ENCODE measurements at regions not wholly inside any gene's neighbourhood (a gene's known extent, or its start where the extent isn't known, plus 50 kb on each side); places are given as distances from the start of the nearest gene placed in this dataset.

DNA sequence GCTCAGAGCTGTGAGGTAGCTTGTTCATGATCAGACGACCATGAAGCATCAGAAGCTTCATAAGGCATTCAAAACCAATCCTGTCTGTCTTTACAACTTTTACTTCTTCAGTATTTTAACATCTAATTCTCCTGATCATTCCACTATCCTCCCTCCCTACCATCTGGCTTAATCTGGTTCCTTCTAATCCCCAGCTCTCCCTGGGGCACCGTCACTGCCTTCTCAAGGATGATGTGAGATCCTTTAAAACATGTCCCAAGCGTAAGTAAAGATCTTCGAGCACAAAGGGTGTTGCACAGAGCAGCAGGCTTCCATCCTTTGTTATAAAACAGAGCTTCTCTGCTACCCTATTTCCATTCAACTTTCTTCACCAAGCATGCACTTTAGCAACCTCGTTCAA is 362.7 kb upstream of the ARRDC4 start:
- intact Hi-C loops (cut with micrococcal nuclease): no loop called here
- H3K4me1 Mint-ChIP-seq: no peaks in the 10 kb centered on the region
- H3K36me3 Mint-ChIP-seq: no peaks in the 10 kb centered on the region
- Histone ChIP-seq H3K36me3 (ENCODE audit: control insufficient read depth in 2 of 3, insufficient read depth in 3 of 3, low read length in 3 of 3) (no peaks in the 10 kb centered on the region), H3K4me3 (ENCODE audit: low read length) (no peak overlapping the region), H3K27me3 (ENCODE audit: control insufficient read depth in 2 of 2, insufficient read depth in 2 of 2, low read length in 2 of 2) (no peaks in the 10 kb centered on the region), H3K4me1 (ENCODE audit: control insufficient read depth in 2 of 2, insufficient read depth in 2 of 2, low read length in 2 of 2) (no peaks in the 10 kb centered on the region), H3K27ac (ENCODE audit: low read depth, low read length) (no peak overlapping the region), H3K9me3 (ENCODE audit: control insufficient read depth in 2 of 3, low read length in 3 of 3) (no peaks in the 10 kb centered on the region)
- ATAC-seq (no peak), DNase-seq (no peak)
- ChIA-PET POLR2A (no interaction called here), CTCF (no interaction called here)
- H3K27me3 Mint-ChIP-seq: no peaks in the 10 kb centered on the region
- no peak overlapping the region for H3K4me3 Mint-ChIP-seq
- H3K27ac Mint-ChIP-seq: no peak overlapping the region
- H3K9me3 Mint-ChIP-seq: peaks cover 0 to 3% (median 0%) of the 10 kb centered on the region in 11 donors

DNA sequence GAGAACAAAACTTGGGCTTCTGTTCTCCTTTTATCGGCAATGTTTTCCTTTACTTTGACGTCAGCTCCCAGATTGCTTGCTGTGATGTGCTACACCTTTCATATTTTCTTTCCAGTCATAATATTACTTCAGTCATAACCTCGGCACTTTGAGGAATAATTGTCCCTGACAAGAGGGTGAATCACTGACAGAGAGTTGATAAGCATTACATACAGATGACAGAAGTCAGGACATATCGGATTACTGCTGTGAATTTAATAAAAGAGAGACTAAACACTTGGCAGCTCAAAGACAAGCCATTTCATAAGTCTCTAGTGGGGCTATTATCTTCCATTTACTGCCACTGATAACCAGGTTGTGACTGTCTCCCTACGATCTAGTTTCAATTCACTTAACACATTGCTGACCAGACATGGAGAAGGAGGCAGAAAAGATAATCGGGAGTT is 362.1 kb upstream of the ARRDC4 start:
- no peak overlapping the region for H3K4me3 Mint-ChIP-seq
- Histone ChIP-seq H3K27ac (ENCODE audit: low read depth, low read length) (no peak overlapping the region), H3K9me3 (ENCODE audit: control insufficient read depth in 2 of 3, low read length in 3 of 3) (no peaks in the 10 kb centered on the region), H3K27me3 (ENCODE audit: control insufficient read depth in 2 of 2, insufficient read depth in 2 of 2, low read length in 2 of 2) (no peaks in the 10 kb centered on the region), H3K4me1 (ENCODE audit: control insufficient read depth in 2 of 2, insufficient read depth in 2 of 2, low read length in 2 of 2) (no peaks in the 10 kb centered on the region), H3K4me3 (ENCODE audit: low read length) (no peak overlapping the region), H3K36me3 (ENCODE audit: control insufficient read depth in 2 of 3, insufficient read depth in 3 of 3, low read length in 3 of 3) (no peaks in the 10 kb centered on the region)
- H3K27me3 Mint-ChIP-seq: no peaks in the 10 kb centered on the region
- no peaks in the 10 kb centered on the region for H3K36me3 Mint-ChIP-seq
- intact Hi-C loops (cut with micrococcal nuclease): no loop called here
- ATAC-seq (no peak), DNase-seq (no peak)
- ChIA-PET POLR2A (no interaction called here), CTCF (no interaction called here)
- H3K4me1 Mint-ChIP-seq: no peaks in the 10 kb centered on the region
- H3K27ac Mint-ChIP-seq: no peak overlapping the region
- H3K9me3 Mint-ChIP-seq: peaks cover 0 to 3% (median 0%) of the 10 kb centered on the region in 11 donors

DNA sequence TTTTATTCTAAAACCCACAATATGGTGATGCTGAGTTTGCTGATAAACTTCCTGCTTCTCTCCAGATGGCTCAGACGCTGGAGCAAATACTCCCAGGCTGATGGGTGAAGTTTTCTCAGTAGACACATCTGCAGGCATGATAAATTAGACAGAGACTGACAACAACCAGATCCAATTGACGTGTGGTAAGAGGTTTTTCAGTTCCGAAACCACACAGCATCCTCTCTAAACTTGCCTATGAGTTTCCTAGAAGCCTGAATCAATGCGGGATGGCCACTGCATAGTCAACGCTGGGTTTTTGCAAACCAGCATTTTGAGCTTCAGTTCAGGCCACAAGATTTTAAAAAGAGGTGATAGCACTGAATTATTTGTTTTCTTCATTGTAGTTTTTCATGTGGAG is 360.3 kb upstream of the ARRDC4 start:
- DNase-seq (no peak), ATAC-seq (no peak)
- H3K4me1 ChIP-seq (ENCODE audit: control insufficient read depth in 2 of 2, insufficient read depth in 2 of 2, low read length in 2 of 2): no peaks in the 10 kb centered on the region
- Mint-ChIP-seq H3K4me3 (no peak overlapping the region), H3K27me3 (peaks cover 0 to 5% (median 0%) of the 10 kb centered on the region in 5 donors), H3K36me3 (no peaks in the 10 kb centered on the region), H3K27ac (no peak overlapping the region), H3K9me3 (peaks cover 0 to 3% (median 0%) of the 10 kb centered on the region in 11 donors), H3K4me1 (no peaks in the 10 kb centered on the region)
- CTCF ChIA-PET: no interaction called here
- POLR2A ChIA-PET: no interaction called here
- no peaks in the 10 kb centered on the region for H3K36me3 ChIP-seq (ENCODE audit: control insufficient read depth in 2 of 3, insufficient read depth in 3 of 3, low read length in 3 of 3)
- intact Hi-C loops (cut with micrococcal nuclease): no loop called here
- H3K4me3 ChIP-seq (ENCODE audit: low read length): no peak overlapping the region
- H3K27ac ChIP-seq (ENCODE audit: low read depth, low read length): no peak overlapping the region
- H3K9me3 ChIP-seq (ENCODE audit: control insufficient read depth in 2 of 3, low read length in 3 of 3): no peaks in the 10 kb centered on the region
- no peaks in the 10 kb centered on the region for H3K27me3 ChIP-seq (ENCODE audit: control insufficient read depth in 2 of 2, insufficient read depth in 2 of 2, low read length in 2 of 2)

DNA sequence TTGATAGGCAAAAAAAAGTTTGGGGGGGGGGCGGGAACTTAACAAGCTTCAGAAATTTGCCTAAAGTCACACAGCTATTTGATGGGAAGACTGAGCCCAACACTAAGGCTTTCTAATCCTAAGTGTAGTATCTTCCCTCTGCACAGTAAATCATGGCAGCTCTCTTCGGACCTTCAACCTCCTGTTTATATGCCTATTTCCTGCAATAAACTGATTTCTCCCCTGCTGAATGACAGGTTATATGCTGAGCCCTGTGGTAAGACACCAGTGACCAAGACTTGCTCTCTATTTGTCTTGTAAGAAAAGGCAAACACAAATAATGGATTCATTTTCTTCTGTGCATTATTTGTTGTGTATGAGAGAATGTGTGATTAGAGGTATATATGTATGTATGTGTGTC is 355.8 kb upstream of the ARRDC4 start:
- H3K27ac ChIP-seq (ENCODE audit: low read depth, low read length): no peak overlapping the region
- no peaks in the 10 kb centered on the region for H3K4me1 Mint-ChIP-seq
- H3K27me3 ChIP-seq (ENCODE audit: control insufficient read depth in 2 of 2, insufficient read depth in 2 of 2, low read length in 2 of 2): no peaks in the 10 kb centered on the region
- ATAC-seq (no peak), DNase-seq (no peak)
- no peaks in the 10 kb centered on the region for H3K9me3 ChIP-seq (ENCODE audit: control insufficient read depth in 2 of 3, low read length in 3 of 3)
- H3K36me3 Mint-ChIP-seq: peaks cover 0 to 4% (median 0%) of the 10 kb centered on the region in 5 donors
- intact Hi-C loops (cut with micrococcal nuclease): no loop called here
- peaks cover 0 to 19% (median 4%) of the 10 kb centered on the region in 11 donors for H3K9me3 Mint-ChIP-seq
- peaks cover 0 to 12% (median 0%) of the 10 kb centered on the region in 5 donors for H3K27me3 Mint-ChIP-seq
- H3K36me3 ChIP-seq (ENCODE audit: control insufficient read depth in 2 of 3, insufficient read depth in 3 of 3, low read length in 3 of 3): no peaks in the 10 kb centered on the region
- POLR2A ChIA-PET: no interaction called here
- CTCF ChIA-PET: no interaction called here
- no peak overlapping the region for H3K4me3 Mint-ChIP-seq
- H3K4me1 ChIP-seq (ENCODE audit: control insufficient read depth in 2 of 2, insufficient read depth in 2 of 2, low read length in 2 of 2): no peaks in the 10 kb centered on the region
- no peak overlapping the region for H3K4me3 ChIP-seq (ENCODE audit: low read length)
- no peak overlapping the region for H3K27ac Mint-ChIP-seq

DNA sequence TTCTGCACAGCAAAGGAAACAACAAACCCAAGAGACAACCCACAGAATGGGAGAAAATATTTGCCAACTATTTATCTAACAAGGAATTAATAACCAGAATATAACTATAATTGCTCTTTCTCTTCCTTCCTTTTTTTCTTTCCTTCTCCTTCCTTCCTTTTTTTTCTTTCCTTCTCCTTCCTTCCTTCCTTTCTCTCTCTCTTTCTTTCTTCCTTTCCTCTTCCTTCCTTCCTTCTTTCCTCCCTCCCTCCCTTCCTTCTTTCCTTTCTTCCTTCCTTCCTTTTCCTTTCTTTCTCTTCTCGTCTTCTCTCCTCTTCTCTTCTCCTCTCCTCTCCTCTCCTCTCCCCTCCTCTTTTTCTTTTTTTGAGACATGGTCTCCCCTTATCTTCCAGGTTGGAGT is 345.4 kb upstream of the ARRDC4 start:
- no peaks in the 10 kb centered on the region for H3K9me3 ChIP-seq (ENCODE audit: control insufficient read depth in 2 of 3, low read length in 3 of 3)
- intact Hi-C loops (cut with micrococcal nuclease): no loop called here
- H3K4me1 ChIP-seq (ENCODE audit: control insufficient read depth in 2 of 2, insufficient read depth in 2 of 2, low read length in 2 of 2): no peaks in the 10 kb centered on the region
- CTCF ChIA-PET: no interaction called here
- H3K36me3 Mint-ChIP-seq: peaks cover 0 to 5% (median 0%) of the 10 kb centered on the region in 5 donors
- H3K27ac Mint-ChIP-seq: no peak overlapping the region
- H3K27me3 Mint-ChIP-seq: peaks cover 0 to 7% (median 4%) of the 10 kb centered on the region in 5 donors
- no peak overlapping the region for H3K4me3 Mint-ChIP-seq
- peaks cover 5 to 27% (median 12%) of the 10 kb centered on the region in 11 donors for H3K9me3 Mint-ChIP-seq
- DNase-seq: no peak
- H3K36me3 ChIP-seq (ENCODE audit: control insufficient read depth in 2 of 3, insufficient read depth in 3 of 3, low read length in 3 of 3): no peaks in the 10 kb centered on the region
- H3K27me3 ChIP-seq (ENCODE audit: control insufficient read depth in 2 of 2, insufficient read depth in 2 of 2, low read length in 2 of 2): no peaks in the 10 kb centered on the region
- no peak overlapping the region for H3K4me3 ChIP-seq (ENCODE audit: low read length)
- POLR2A ChIA-PET: no interaction called here
- H3K4me1 Mint-ChIP-seq: no peaks in the 10 kb centered on the region
- ATAC-seq: no peak
- H3K27ac ChIP-seq (ENCODE audit: low read depth, low read length): no peak overlapping the region

DNA sequence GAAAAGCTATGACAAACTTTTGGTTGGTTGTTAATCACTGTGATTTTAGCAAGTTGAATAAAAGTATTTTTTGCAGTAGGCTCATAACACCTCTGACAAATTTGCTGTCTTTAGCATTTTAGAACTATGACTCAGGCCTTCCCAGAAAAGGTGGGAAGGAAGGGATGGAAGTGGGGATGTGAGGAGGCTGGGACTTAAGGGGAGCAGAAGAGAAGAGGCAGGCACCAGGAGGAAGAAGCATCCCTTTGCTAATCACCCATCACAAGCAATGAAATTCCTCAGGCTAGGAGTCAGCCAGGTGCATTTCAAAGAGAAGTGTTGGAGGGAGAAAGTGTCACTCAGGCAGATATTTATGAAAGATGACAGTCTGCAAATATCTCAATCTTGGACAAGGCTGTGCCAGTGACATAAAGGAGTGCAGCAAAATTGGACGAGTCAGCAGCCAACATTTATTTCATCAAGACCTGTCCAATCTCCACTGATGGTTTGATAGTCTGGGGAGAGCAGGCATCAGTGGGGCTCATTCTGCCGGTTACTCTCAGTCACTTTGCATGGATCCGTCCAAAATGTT is 337.3 kb upstream of the ARRDC4 start:
- H3K27me3 Mint-ChIP-seq: peaks cover 0 to 11% (median 0%) of the 10 kb centered on the region in 5 donors
- H3K36me3 Mint-ChIP-seq: no peaks in the 10 kb centered on the region
- Histone ChIP-seq H3K4me3 (ENCODE audit: low read length) (no peak overlapping the region), H3K27ac (ENCODE audit: low read depth, low read length) (no peak overlapping the region), H3K36me3 (ENCODE audit: control insufficient read depth in 2 of 3, insufficient read depth in 3 of 3, low read length in 3 of 3) (no peaks in the 10 kb centered on the region), H3K4me1 (ENCODE audit: control insufficient read depth in 2 of 2, insufficient read depth in 2 of 2, low read length in 2 of 2) (no peaks in the 10 kb centered on the region), H3K27me3 (ENCODE audit: control insufficient read depth in 2 of 2, insufficient read depth in 2 of 2, low read length in 2 of 2) (no peaks in the 10 kb centered on the region), H3K9me3 (ENCODE audit: control insufficient read depth in 2 of 3, low read length in 3 of 3) (no peaks in the 10 kb centered on the region)
- intact Hi-C loops (cut with micrococcal nuclease): no loop called here
- CTCF ChIA-PET: no interaction called here
- POLR2A ChIA-PET: no interaction called here
- no peak overlapping the region for H3K27ac Mint-ChIP-seq
- no peak overlapping the region for H3K4me3 Mint-ChIP-seq
- no peak for ATAC-seq
- H3K9me3 Mint-ChIP-seq: peaks cover 0 to 9% (median 0%) of the 10 kb centered on the region in 11 donors
- H3K4me1 Mint-ChIP-seq: no peaks in the 10 kb centered on the region
- no peak for DNase-seq

DNA sequence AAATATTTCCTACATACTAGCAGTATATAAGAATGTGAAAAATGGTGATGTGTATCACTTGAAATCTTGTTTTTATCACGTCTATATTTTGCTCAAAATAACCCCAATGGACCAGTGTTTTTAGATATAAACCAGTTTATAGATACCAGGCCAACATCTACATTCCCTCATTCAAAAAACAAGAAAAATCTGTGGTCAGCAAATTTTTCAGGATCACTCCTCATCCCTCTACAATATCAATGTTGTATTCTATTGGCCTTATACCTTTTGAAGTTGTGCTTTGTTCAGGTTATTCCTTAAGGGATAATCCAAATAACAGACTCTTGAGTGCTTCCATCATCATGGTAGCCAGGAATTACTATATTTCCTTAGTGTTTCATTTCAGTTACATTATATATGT is 332.9 kb upstream of the ARRDC4 start:
- POLR2A ChIA-PET: no interaction called here
- H3K9me3 Mint-ChIP-seq: peaks cover 0 to 25% (median 6%) of the 10 kb centered on the region in 11 donors

More for the DNA sequence above, 332.9 kb upstream of the ARRDC4 start:
- Histone ChIP-seq H3K4me1 (ENCODE audit: control insufficient read depth in 2 of 2, insufficient read depth in 2 of 2, low read length in 2 of 2) (no peaks in the 10 kb centered on the region), H3K27me3 (ENCODE audit: control insufficient read depth in 2 of 2, insufficient read depth in 2 of 2, low read length in 2 of 2) (no peaks in the 10 kb centered on the region), H3K4me3 (ENCODE audit: low read length) (no peak overlapping the region), H3K27ac (ENCODE audit: low read depth, low read length) (no peak overlapping the region), H3K9me3 (ENCODE audit: control insufficient read depth in 2 of 3, low read length in 3 of 3) (no peaks in the 10 kb centered on the region), H3K36me3 (ENCODE audit: control insufficient read depth in 2 of 3, insufficient read depth in 3 of 3, low read length in 3 of 3) (no peaks in the 10 kb centered on the region)
- DNase-seq (no peak), ATAC-seq (no peak)
- H3K36me3 Mint-ChIP-seq: no peaks in the 10 kb centered on the region
- H3K27ac Mint-ChIP-seq: no peak overlapping the region
- no peak overlapping the region for H3K4me3 Mint-ChIP-seq
- intact Hi-C loops (cut with micrococcal nuclease): no loop called here
- H3K27me3 Mint-ChIP-seq: peaks cover 0 to 5% (median 0%) of the 10 kb centered on the region in 5 donors
- H3K4me1 Mint-ChIP-seq: no peaks in the 10 kb centered on the region
- CTCF ChIA-PET: no interaction called here
